NCI-H345 (cell line): ENCODE measurements at regions not wholly inside any gene's neighbourhood (a gene's known extent, or its start where the extent isn't known, plus 50 kb on each side); places are given as distances from the start of the nearest gene placed in this dataset.
"Not testable (repeated sequence)": the region's sequence is repeated elsewhere in the genome, so short reads cannot be mapped to it uniquely, and the experiment has no call there.

ENCODE experiments used
- DNase-seq: peaks from one replicate; lab custom pipeline; 2025; lab: John Stamatoyannopoulos, UW

- DNase-seq, result no peak
Measured at GRCh38 chr10:120111628-120112027, 219.1 kb downstream of the SEC23IP start.

GRCh38 chr10:120112809-120113208 lies 220.3 kb downstream of the SEC23IP start:
- DNase-seq, result no peak

- DNase-seq, result no peak
Measured at GRCh38 chr10:120115959-120116358, 223.4 kb downstream of the SEC23IP start.

GRCh38 chr10:120121768-120122167 lies 229.2 kb downstream of the SEC23IP start:
- no peak for DNase-seq

- DNase-seq, result no peak
Measured at GRCh38 chr10:120131183-120131582, 238.7 kb downstream of the SEC23IP start.

- no peak for DNase-seq
Measured at GRCh38 chr10:120132811-120133210, 240.3 kb downstream of the SEC23IP start.

- no peak for DNase-seq
Measured at GRCh38 chr10:120138689-120139088, 246.2 kb downstream of the SEC23IP start.

GRCh38 chr10:120145107-120145506 lies 252.6 kb downstream of the SEC23IP start:
- no peak for DNase-seq

GRCh38 chr10:120156614-120157274 lies 264.2 kb downstream of the SEC23IP start:
- no peak for DNase-seq

GRCh38 chr10:120161111-120161510 lies 268.6 kb downstream of the SEC23IP start:
- DNase-seq, result no peak

GRCh38 chr10:120162471-120162870 lies 269.9 kb downstream of the SEC23IP start:
- no peak for DNase-seq

- DNase-seq, result no peak
Measured at GRCh38 chr10:120172356-120172755, 279.8 kb downstream of the SEC23IP start.

- DNase-seq, result no peak
Measured at GRCh38 chr10:120174491-120174890, 282.0 kb downstream of the SEC23IP start.

- no peak for DNase-seq
Measured at GRCh38 chr10:120177330-120177729, 279.7 kb upstream of the PLPP4 start.

- no peak for DNase-seq
Measured at GRCh38 chr10:120180160-120180559, 276.9 kb upstream of the PLPP4 start.

- DNase-seq, result no peak
Measured at GRCh38 chr10:120181154-120181553, 275.9 kb upstream of the PLPP4 start.

- DNase-seq, result no peak
Measured at GRCh38 chr10:120182431-120182830, 274.6 kb upstream of the PLPP4 start.

GRCh38 chr10:120183546-120183945 lies 273.5 kb upstream of the PLPP4 start:
- DNase-seq, result no peak

- DNase-seq, result peak; percentile 8
Measured at GRCh38 chr10:120184547-120185337, 272.3 kb upstream of the PLPP4 start.

GRCh38 chr10:120186506-120186905 lies 270.5 kb upstream of the PLPP4 start:
- peak; percentile 40 for DNase-seq

- DNase-seq, result not testable (repeated sequence)
Measured at GRCh38 chr10:120187168-120187567, 269.9 kb upstream of the PLPP4 start.

GRCh38 chr10:120188950-120189349 lies 268.1 kb upstream of the PLPP4 start:
- no peak for DNase-seq

GRCh38 chr10:120195984-120196712 lies 260.9 kb upstream of the PLPP4 start:
- DNase-seq, result no peak
